ENCODE measurements at regions not wholly inside any gene's neighbourhood (a gene's known extent, or its start where the extent isn't known, plus 50 kb on each side); places are given as distances from the start of the nearest gene placed in this dataset.

DNA sequence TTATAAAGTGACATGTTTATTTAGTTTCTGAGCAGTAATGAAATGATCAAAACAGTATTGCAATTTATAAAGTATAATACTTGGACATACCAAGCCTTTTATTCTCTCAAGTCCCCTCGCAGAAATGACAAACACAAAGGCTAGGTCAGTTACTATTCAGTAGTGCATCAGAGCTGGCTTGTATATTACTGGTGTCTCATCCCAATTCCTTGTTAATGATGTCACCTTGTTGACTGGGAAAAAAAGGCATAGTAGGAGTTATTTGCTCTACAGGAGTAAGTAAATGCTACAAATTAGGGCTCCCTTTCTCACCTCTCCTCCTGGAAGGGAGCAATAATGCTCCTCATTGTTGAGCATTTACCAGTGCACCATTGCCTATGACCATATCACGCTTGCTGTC, 317.6 kb downstream of the CHL1 start:
- no peak for DNase-seq (ENCODE audit: low read depth, low spot score)
- Histone ChIP-seq H3K27me3 (ENCODE audit: control insufficient read depth, insufficient read depth, low read length) (no peaks in the 10 kb centered on the region), H3K27ac (ENCODE audit: low read depth, low read length) (no peak overlapping the region), H3K9me3 (ENCODE audit: control insufficient read depth, insufficient read depth, low read length) (no peaks in the 10 kb centered on the region; the same call in 1 of the 2 replicates), H3K4me3 (ENCODE audit: low read depth, low read length) (no peak overlapping the region)
- TF ChIP-seq, protein P1, sequence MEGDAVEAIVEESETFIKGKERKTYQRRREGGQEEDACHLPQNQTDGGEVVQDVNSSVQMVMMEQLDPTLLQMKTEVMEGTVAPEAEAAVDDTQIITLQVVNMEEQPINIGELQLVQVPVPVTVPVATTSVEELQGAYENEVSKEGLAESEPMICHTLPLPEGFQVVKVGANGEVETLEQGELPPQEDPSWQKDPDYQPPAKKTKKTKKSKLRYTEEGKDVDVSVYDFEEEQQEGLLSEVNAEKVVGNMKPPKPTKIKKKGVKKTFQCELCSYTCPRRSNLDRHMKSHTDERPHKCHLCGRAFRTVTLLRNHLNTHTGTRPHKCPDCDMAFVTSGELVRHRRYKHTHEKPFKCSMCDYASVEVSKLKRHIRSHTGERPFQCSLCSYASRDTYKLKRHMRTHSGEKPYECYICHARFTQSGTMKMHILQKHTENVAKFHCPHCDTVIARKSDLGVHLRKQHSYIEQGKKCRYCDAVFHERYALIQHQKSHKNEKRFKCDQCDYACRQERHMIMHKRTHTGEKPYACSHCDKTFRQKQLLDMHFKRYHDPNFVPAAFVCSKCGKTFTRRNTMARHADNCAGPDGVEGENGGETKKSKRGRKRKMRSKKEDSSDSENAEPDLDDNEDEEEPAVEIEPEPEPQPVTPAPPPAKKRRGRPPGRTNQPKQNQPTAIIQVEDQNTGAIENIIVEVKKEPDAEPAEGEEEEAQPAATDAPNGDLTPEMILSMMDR (IDR thresholded peaks at IDR 0.05; ENCODE audit: low read depth, low read length), result no peak
- CTCF ChIA-PET, result no interaction called here
- POLR2A ChIA-PET, result no interaction called here

DNA sequence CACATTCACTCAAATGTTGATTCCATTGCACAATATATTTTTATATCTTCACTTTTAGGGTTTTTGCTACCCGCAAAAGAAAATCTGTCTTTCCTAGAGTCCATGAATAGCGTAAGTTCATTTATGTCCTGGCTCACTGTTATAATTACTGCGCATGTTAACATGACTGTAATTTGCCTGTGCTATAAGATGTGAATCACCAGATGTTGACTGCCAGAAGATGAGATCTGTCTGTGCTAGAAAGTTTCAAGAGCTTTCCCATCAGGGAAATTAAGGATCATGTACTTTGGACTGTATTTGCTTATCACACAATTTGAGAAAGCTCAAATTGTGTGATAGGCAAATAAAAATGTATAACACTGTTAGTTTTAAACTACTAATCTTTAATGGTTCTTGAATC, 322.5 kb downstream of the CHL1 start:
- Histone ChIP-seq H3K4me3 (ENCODE audit: low read depth, low read length) (no peak overlapping the region), H3K27ac (ENCODE audit: low read depth, low read length) (no peak overlapping the region), H3K27me3 (ENCODE audit: control insufficient read depth, insufficient read depth, low read length) (no peaks in the 10 kb centered on the region), H3K9me3 (ENCODE audit: control insufficient read depth, insufficient read depth, low read length) (no peaks in the 10 kb centered on the region; the same call in 1 of the 2 replicates)
- TF ChIP-seq, protein P1 (IDR thresholded peaks at IDR 0.05; ENCODE audit: low read depth, low read length), result no peak
- ChIA-PET CTCF (no interaction called here), POLR2A (no interaction called here)
- no peak for DNase-seq (ENCODE audit: low read depth, low spot score)

DNA sequence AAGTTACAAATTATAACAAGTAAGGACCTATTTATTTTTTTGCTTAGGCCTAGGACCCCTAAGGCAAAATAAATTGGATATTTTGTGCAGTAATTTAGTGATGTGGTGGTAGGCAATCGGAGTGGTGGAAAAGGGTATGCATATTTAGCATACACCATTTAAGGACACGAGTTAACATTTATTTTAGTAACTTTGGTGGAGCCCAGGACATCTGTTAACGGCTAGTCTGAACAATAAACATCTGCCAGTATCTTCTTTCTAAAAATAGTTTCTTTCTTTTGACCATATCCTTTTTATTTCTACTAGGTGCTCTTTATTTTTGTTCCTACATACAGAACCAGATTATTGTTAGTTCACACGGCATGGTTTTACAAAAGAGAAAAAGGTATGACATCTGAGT, 326.3 kb downstream of the CHL1 start:
- TF ChIP-seq, protein P1 (IDR thresholded peaks at IDR 0.05; ENCODE audit: low read depth, low read length), result no peak
- Histone ChIP-seq H3K4me3 (ENCODE audit: low read depth, low read length) (no peak overlapping the region), H3K9me3 (ENCODE audit: control insufficient read depth, insufficient read depth, low read length) (no peaks in the 10 kb centered on the region), H3K27ac (ENCODE audit: low read depth, low read length) (no peak overlapping the region), H3K27me3 (ENCODE audit: control insufficient read depth, insufficient read depth, low read length) (no peaks in the 10 kb centered on the region)
- DNase-seq (ENCODE audit: low read depth, low spot score), result no peak
- CTCF ChIA-PET, result no interaction called here
- POLR2A ChIA-PET, result no interaction called here

DNA sequence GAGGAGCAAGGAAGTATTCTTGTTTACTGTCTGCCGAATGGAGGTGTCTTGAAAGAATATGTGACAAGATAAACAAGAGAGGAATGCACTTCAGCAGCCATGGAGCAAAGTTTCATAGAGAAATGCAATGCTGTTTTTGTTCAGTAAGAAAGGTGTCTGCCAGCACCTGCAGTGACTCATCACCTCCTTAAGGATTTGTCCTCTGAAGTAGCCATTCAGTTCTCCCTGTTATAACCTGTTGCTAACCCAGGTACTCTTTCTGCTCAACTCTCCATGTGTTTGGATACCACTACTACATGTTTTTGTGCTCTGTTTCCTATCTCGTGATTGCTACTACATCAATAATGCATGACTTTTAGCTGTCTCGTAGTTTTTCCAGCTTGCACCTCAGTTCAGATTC, 328.9 kb downstream of the CHL1 start:
- no peak for DNase-seq (ENCODE audit: low read depth, low spot score)
- POLR2A ChIA-PET, result no interaction called here

DNA sequence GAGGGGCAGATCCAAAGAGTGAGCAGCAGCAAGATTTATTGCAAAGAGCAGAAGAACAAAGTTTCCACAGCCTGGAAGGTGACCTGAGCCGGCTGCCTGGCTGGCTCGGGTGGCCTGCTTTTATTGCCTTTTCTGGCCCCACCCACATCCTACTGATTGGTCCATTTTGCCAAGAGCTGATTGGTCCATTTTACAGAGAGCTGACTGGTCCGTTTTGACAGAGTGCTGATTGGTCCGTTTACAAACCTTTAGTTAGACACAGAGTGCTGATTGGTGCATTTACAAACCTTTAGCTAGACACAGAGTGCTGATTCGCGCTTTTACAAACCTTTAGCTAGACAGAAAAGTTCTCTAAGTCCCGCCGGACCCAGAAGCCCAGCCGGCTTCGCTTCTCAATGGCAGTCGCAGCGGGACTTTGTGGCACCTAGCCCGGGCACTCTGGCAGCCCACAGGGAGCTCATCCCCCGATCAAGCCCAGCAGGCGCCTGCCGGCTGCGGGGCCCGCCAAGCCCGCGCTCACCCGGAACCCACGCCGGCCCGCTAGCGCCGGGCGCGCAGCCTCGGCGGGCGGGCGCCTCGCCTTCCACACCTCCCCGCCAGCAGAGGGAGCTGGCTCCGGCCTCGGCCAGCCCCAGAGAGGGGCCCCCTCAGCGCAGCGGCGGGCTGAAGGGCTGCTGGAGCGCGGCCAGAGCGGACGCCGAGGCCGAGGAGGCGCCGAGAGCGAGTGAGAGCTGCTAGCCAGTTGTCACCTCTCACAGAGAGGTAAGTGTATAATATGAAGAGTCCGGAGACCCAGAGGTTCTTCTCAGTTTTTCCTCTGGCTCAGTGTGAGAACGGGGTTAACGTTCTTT, 339.2 kb downstream of the CHL1 start:
- CTCF ChIA-PET, result interaction anchor here (0.6 to 1.8 kb wide), 5 partner anchors 9 to 67 kb away, joined by 3 to 5 read pairs (median 3); no protein-coding TSS in a partner anchor
- Histone ChIP-seq H3K27me3 (ENCODE audit: control insufficient read depth, insufficient read depth, low read length) (no peaks in the 10 kb centered on the region), H3K4me3 (ENCODE audit: low read depth, low read length) (peak overlapping the region; percentile 60), H3K9me3 (ENCODE audit: control insufficient read depth, insufficient read depth, low read length) (peaks cover 6% of the 10 kb centered on the region), H3K27ac (ENCODE audit: low read depth, low read length) (no peak overlapping the region)
- DNase-seq (ENCODE audit: low read depth, low spot score), result no peak
- POLR2A ChIA-PET, result no interaction called here
- TF ChIP-seq, protein P1 (IDR thresholded peaks at IDR 0.05; ENCODE audit: low read depth, low read length), result peak; percentile 33

More for the DNA sequence above, 328.9 kb downstream of the CHL1 start:
- no peak overlapping the region for H3K27ac ChIP-seq (ENCODE audit: low read depth, low read length)
- no peak overlapping the region for H3K4me3 ChIP-seq (ENCODE audit: low read depth, low read length)
- CTCF ChIA-PET, result no interaction called here
- peaks cover 8% of the 10 kb centered on the region for H3K9me3 ChIP-seq (ENCODE audit: control insufficient read depth, insufficient read depth, low read length)
- H3K27me3 ChIP-seq (ENCODE audit: control insufficient read depth, insufficient read depth, low read length), result no peaks in the 10 kb centered on the region
- TF ChIP-seq, protein P1 (IDR thresholded peaks at IDR 0.05; ENCODE audit: low read depth, low read length), result no peak
